ENCODE measurements at regions not wholly inside any gene's neighbourhood (a gene's known extent, or its start where the extent isn't known, plus 50 kb on each side); places are given as distances from the start of the nearest gene placed in this dataset.

DNA sequence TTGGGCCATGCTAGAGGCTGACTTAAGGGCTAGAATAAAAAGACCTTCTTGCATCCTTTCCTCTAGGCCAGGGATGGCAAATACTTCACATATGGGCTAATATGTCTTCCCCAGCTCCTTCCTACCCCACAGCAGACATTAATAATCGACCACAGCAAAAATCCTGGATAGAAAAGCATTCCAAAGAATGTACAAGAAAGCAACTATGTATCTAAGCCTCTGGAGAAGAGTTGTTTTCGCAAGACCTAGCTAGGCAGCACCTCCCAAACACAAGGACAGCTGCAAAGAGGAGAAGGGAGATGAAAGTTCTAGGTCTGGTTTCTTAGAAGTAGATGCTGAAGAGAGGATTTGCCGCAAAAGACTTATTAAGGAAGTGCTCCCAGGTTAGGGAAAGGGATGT lies 372.6 kb downstream of the SLC4A3 start:
- DNase-seq (ENCODE audit: low read depth), result no peak

- no peak for DNase-seq (ENCODE audit: low read depth)
Measured at GRCh38 chr2:220000586-220000985, 373.2 kb downstream of the SLC4A3 start.

DNA sequence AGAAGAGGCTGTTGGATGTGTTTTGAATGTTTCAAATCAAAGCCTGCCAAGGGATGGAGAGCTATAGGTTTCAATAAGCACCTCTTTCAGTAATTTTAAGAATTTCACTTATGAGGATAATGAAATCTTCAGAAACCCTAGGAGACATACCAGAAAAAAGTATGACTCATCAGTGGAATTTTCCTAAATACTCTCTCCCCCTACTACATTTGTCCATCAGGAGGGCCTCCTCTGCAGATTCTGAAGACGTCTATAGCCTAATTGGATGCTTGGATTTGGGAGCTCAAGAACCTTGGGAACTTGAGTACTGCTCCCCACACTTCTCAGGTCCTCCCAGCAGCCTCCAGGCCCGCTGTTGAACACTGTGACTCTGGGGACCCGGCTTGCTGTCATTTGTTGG lies 374.3 kb downstream of the SLC4A3 start:
- DNase-seq (ENCODE audit: low read depth), result no peak

DNA sequence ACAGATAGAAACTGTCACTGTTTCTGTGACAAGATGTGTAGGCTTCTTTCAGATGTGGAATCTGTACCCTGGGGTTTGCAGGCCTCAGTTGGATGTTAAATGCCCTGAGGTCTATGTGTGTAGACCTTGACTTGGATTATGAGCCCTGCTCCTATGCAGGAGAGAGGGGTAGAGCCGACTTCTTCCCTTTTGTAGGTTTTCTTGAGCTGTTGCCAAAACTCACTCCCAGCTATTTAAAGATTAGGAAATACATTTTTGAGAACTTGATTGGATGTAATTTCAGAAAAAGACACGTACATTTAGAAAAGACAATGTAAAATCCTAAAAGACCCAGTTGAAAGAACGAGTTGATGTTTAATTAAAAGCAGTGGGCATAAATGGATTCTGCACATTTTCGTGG lies 374.8 kb downstream of the SLC4A3 start:
- no peak for DNase-seq (ENCODE audit: low read depth)

DNA sequence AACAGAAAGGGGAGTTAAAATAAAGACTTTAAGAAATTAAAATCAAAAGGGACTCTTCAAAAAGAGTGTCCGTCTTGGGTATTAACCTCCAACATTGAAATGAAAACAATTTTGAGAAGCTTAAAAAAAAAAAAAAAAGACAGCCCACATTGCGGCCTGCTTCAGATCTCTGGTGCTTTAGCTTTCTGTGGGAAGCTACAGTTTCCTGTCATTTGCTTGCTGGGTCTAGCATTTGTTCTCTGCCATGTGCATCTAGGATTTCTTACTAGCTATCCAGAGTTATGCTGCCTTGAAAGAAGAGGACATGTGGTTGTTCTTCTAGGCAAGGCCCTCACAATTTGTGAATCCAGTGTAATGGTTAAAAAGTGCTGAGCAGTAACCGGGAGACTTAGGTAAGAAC lies 375.3 kb downstream of the SLC4A3 start:
- no peak for DNase-seq (ENCODE audit: low read depth)

DNA sequence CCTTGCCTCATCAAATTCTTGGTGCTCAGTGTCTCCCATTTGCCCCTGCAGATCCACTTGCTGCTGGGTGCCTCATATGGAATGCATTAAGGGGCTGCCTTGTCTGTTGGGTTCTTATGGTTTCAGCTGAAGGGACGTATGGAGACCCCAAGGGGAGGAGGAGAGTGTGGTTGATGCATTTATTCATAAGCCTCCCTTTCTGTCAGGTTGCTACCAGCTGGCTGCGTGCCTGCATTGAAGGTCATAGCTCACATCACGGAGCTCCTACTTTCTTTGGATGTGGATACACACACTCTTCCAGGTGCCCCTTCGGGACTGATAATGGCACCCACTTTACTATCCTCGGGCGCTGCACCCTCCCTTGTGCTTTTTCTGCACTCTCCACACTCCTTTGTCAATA lies 377.9 kb downstream of the SLC4A3 start:
- no peak for DNase-seq (ENCODE audit: low read depth)

- no peak for DNase-seq (ENCODE audit: low read depth)
Measured at GRCh38 chr2:220006152-220006621, 378.8 kb downstream of the SLC4A3 start.

DNA sequence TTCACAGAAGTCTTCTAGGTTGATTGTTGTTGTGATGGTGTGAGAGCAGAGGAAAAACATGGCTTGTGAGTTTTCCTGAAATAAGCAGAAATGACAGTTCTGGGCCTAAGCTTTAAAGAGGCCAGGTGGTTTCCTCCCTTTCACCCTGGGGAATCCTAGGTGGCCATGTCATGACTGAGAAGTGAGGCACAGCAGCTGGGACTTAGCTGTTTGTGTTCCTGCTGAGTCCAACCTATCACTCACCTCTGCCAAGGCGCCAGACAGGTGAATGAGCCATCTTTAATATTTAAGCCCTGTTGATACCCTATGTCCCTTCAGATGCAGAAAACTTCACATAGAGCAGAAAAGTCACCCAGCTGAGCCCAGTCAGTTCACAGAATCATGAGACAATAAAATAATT lies 384.4 kb downstream of the SLC4A3 start:
- no peak for DNase-seq (ENCODE audit: low read depth)

GRCh38 chr2:220014961-220015360 lies 387.5 kb downstream of the SLC4A3 start:
- no peak for DNase-seq (ENCODE audit: low read depth)

- DNase-seq (ENCODE audit: low read depth), result no peak
Measured at GRCh38 chr2:220015576-220015975, 388.1 kb downstream of the SLC4A3 start.

DNA sequence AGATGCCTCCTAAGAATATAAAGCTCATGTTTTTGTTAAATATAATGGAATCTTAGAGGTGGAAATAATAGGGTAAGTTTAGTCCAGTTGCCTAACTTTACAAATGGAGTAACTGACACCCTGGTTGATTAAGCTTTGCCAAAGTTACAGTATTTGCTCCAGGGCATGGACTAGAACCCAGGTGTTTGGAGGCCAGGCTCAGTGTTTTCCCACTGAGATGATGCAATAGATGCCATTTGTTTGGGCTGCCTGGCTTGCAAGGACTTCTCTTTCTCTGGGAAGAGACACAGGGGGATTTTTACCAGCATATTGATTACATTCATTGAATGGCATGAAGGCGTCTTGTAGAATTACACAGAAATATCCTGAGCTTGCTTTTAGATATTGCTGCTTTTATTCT lies 397.8 kb downstream of the SLC4A3 start:
- DNase-seq (ENCODE audit: low read depth), result no peak

DNA sequence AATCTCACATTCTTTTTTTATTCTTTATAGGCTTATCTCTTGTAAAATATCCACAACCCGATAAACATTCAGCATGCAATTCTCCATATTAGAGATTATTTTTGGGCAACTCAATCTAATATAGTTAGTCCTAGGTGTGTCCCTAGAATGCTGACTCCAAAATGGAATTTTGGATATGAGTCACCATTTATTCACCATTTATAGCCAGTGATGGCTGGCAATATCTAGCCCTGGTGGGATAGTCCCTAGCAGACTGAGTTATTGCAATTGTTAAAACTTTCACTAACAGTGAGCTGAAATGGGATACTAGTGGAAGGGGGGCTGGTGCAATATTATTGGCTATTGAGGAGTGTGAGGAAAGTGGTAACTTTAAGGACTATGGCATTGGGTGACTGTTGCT lies 401.6 kb downstream of the SLC4A3 start:
- no peak for DNase-seq (ENCODE audit: low read depth)

DNA sequence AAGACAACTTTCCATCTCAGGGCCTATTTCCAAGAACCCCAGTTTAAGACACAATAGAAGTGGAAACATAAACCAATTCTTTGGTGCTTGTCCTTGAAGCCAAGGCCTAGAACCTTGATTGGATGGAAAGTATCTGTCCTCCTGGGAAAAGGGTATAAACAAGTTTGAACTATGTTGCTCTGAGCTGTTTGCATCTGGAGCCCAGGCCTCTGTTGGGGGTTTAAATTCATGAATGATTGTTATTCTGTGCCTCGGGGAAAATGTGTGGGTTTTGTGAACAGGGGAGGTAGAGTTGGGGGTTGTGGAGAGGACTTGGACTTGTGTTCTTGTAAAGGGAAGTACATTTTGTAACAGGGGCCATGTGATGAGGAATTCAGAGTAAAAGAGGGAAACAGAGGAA lies 406.1 kb downstream of the SLC4A3 start:
- no peak for DNase-seq (ENCODE audit: low read depth)

DNA sequence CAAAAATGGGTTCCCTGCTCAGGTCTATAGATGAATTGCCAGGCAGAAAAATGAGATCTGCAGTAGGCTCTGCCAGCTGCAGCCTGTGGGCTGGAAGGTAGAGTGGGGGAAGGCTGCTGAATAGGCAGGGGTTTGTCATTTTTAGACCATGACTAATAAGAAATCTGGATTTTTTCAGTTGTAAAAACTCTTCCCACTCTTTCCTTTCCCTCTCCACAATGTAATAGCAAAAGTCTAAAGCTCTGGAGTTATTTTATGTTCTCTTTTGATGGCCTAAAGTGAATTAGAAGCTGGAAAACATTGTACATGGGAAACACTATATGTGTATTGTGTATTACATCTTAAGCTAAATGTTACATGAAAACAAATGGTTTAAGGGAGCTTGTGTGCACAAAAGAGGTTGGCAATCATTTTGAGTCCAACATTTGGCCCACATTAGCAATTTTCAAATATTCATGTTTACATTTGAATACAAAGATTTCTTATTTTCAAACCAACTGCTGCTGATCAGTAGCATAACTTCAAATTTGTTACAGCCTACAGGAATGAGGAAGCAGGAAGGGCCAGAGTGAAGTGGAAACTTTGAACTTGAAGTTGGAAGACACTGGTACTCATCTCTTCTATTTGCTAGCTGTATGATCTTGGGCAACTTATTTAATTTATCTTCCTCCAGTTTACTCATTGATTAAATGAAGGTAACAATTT lies 407.1 kb downstream of the SLC4A3 start:
- no peak for DNase-seq (ENCODE audit: low read depth)

- DNase-seq (ENCODE audit: low read depth), result no peak
Measured at GRCh38 chr2:220036431-220036830, 409.0 kb downstream of the SLC4A3 start.

GRCh38 chr2:220040346-220040745 lies 412.9 kb downstream of the SLC4A3 start:
- DNase-seq (ENCODE audit: low read depth), result no peak

- DNase-seq (ENCODE audit: low read depth), result no peak
Measured at GRCh38 chr2:220041447-220041846, 414.0 kb downstream of the SLC4A3 start.

DNA sequence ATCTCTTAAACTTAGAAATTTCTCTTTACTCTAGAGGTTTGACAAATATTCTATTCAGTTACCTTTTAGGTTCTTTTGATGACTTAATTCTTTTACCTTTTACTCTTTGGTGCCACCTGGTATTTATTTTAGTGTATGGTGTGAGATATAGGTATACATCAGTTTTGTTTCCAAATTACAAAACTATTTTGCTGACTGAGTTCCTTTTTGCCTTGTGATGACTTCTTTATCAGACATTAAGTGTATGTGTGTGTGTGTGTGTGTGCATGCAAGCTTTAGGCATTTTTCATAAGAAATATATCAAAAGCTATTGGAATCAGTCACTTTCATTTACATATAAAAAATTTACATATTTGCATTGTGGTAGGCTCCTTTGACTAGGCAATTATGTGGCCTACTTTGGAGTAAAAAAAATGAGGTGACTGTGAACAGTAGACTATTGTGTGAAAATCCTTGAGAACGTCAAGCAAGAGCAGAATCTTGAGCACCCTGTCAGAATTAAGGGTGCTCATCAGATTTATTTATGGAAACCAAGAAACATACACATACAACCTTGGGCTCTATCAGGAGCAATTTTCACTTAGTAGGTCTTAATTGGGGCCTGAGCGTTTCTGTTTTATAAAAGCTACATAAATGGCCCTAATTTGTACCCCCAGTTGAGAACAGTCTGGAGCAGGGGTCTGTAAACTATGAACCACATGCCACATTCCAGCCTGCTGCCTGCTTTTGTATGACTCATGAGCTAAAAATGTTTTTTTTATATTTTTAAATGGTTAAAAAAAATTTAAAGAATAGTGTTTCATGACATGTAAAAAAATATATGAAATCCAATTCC lies 415.9 kb downstream of the SLC4A3 start:
- DNase-seq (ENCODE audit: low read depth), result no peak

GRCh38 chr2:220043990-220044335 lies 416.5 kb downstream of the SLC4A3 start:
- DNase-seq (ENCODE audit: low read depth), result no peak

- DNase-seq (ENCODE audit: low read depth), result no peak
Measured at GRCh38 chr2:220044383-220044782, 417.0 kb downstream of the SLC4A3 start.

- DNase-seq (ENCODE audit: low read depth), result no peak
Measured at GRCh38 chr2:220046507-220046906, 419.1 kb downstream of the SLC4A3 start.

GRCh38 chr2:220051716-220052115 lies 424.3 kb downstream of the SLC4A3 start:
- DNase-seq (ENCODE audit: low read depth), result no peak

DNA sequence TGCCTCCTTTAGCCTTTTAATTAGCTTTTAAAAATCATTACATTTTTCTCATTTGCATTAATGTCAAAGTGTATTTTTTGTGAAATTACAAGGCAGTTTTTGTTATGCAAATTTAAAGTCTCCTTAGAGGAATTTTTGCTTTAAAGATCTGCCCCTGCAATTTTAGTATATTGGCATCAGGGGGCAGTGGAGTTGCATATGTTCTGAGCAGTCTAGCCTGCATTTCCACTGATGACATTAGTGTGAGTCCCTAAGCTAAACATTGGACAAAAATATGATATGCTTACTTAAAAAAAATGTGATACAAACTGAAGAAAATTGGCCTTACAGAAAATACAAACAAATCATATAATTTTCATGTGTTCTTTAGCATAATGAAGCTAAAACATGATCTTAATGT lies 426.5 kb downstream of the SLC4A3 start:
- DNase-seq (ENCODE audit: low read depth), result no peak

DNA sequence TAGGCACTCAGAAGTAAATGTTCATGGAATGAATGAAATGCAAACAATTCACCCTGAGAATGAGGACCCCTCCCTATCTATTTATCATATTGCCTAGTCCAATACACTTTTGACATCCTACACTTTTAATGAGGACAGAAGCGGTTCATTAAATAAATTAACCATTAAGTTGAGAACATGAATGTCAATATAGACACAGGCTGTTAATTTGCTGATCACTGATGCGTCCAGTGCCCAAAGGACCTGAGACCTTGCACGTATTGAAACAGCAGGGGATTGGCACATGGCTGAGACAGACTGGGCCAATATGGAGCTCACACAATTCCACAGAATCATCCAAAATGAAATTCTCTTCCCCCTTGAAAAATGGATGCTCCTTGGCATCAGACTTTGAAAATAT lies 430.0 kb downstream of the SLC4A3 start:
- no peak for DNase-seq (ENCODE audit: low read depth)
